Middle frontal gyrus (tissue), 1 donor: ENCODE measurements at regions not wholly inside any gene's neighbourhood (a gene's known extent, or its start where the extent isn't known, plus 50 kb on each side); places are given as distances from the start of the nearest gene placed in this dataset.
"Not testable (repeated sequence)": the region's sequence is repeated elsewhere in the genome, so short reads cannot be mapped to it uniquely, and the experiment has no call there.

ENCODE experiments used
- DNase-seq: peaks from one replicate; pipeline ENCODE4 v3.0.0-alpha.2; 2015; ENCODE audit warnings: low spot score; ENCODE audit errors: extremely low spot score

- DNase-seq, result no peak
Measured at GRCh38 chr18:71107244-71107643, 818.4 kb downstream of the SOCS6 start.

- DNase-seq, result no peak
Measured at GRCh38 chr18:71106701-71107100, 817.9 kb downstream of the SOCS6 start.

GRCh38 chr18:71105994-71106546, 817.2 kb downstream of the SOCS6 start:
- no peak for DNase-seq

GRCh38 chr18:71105078-71105819, 816.4 kb downstream of the SOCS6 start:
- DNase-seq, result no peak

GRCh38 chr18:71079606-71080005, 790.8 kb downstream of the SOCS6 start:
- DNase-seq, result no peak

DNA sequence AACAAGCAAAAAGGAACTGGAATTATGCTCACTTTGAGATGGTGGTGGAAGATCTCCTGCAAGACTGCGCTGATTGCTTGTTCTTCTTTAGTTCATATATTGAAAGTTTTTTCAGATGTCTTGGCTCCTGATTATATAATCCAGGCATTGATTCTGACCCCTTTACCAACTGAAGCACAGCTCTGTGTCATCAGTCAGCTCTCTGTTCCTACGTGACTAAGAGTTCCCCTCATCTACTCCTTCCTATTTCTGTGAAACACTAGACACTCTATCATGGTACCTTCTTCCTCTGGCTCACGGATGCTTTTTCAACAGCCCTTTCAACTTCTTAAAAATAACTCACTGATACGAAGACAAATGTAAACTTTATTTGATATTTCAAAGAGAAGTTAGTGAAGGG, 788.6 kb downstream of the SOCS6 start:
- DNase-seq, result no peak

DNA sequence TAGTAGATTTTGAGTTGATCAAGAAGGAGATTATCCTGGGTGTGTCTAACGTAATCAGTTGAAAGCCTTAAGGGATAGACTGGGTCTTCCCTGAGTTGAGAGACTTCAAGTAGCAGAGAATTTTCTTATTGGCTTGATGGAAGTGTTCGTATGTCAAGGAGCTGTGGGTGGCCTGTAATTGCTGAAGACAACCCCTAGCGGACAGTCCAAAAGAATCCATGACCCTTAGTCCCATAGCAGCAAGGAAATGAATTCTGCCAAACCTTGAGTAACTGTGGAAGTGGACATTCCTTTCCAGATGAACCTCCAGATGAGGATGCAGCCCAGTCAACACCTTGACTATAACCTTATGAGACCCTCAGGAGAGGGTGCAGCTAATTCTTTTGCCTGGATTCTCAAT, 786.3 kb downstream of the SOCS6 start:
- no peak for DNase-seq

- no peak for DNase-seq
Measured at GRCh38 chr18:71068338-71068737, 779.5 kb downstream of the SOCS6 start.

DNA sequence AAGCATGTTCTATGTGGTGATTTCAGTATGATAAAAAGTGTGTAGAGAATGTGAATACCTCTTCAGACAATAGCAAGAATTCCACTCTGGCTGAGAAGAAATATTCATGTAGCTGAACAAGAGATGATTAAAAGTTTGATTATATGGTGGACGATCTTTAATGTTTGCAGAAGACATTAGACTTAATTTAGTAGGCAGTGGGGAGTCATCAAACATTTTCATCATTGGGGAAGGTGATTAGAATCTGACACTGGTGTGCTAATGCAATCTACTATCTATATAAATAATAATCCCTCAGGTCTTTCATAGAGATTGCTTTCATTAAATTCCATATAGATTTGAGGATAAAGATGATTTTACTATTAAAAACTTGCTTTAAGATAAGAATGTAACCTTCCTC, 761.0 kb downstream of the SOCS6 start:
- DNase-seq, result no peak

GRCh38 chr18:71047882-71048281, 759.0 kb downstream of the SOCS6 start:
- no peak for DNase-seq

- DNase-seq, result no peak
Measured at GRCh38 chr18:71045331-71046065, 756.7 kb downstream of the SOCS6 start.

GRCh38 chr18:71040161-71040560, 751.3 kb downstream of the SOCS6 start:
- DNase-seq, result no peak

DNA sequence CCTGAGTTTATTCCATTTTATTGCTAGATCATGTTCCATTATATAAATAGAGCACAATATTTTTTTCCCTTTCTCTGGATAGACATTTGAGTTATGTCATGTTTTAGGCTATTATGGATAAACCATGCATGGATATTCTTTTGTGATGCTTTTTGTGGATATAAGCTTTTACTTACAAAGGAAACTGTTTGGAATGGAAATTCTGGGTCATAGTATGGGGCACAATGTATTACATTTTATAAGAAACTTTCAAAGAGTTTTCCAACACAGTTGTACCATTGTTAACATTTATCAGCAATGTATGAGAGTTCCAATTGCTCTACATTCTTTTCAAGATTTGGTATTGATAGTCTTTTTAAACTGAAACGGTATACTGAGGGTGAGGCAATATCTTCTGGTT, 749.4 kb downstream of the SOCS6 start:
- DNase-seq, result no peak

- no peak for DNase-seq
Measured at GRCh38 chr18:71036783-71037182, 747.9 kb downstream of the SOCS6 start.

DNA sequence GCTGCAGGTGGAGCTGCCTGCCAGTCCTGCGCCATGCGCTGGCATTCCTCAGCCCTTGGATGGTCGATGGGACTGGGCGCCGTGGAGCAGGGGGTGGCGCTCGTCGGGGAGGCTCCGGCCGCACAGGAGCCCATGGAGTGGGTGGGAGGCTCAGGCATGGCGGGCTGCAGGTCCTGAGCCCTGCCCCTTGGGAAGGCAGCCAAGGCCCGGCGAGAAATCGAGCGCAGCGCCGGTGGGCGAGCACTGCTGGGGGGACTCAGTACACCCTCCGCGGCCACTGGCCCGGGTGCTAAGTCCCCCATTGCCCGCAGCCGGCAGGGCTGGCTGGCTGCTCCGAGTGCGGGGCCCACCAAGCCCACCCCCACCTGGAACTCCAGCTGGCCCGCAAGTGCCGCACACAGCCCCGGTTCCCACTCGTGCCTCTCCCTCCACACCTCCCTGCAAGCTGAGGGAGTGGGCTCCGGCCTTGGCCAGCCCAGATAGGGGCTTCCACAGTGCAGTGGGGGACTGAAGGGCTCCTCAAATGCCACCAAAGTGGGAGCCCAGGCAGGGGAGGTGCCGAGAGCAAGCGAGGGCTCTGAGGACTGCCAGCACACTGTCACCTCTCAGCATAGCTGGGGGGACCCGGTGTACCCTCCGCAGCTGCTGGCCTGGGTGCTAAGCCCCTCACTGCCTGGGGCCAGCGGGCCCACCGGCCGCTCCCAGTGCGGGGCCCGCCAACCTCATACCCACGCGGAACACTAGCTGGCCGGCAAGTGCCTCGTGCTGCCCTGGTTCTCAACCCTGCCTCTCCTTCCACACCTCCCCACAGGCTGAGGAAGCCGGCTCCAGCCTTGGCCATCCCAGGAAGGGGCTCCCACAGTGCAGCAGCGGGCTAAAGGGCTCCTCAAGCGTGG, 742.7 kb downstream of the SOCS6 start:
- DNase-seq, result not testable (repeated sequence)

DNA sequence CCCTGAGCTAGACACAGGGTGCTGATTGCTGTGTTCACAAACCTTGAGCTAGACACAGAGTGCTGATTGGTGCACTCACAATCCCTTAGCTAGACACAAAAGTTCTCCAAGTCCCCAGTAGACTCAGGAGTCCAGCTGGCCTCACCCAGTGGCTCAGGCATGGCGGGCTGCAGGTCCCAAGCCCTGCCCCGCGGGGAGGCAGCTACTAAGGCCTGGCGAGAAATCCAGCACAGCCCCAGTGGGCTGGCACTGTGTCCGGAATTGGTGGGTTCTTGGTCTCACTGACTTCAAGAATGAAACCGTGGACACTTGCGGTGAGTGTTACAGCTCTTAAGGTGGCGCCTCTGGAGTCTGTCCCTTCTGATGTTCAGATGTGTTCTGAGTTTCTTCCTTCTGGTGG, 741.2 kb downstream of the SOCS6 start:
- DNase-seq, result not testable (repeated sequence)

DNA sequence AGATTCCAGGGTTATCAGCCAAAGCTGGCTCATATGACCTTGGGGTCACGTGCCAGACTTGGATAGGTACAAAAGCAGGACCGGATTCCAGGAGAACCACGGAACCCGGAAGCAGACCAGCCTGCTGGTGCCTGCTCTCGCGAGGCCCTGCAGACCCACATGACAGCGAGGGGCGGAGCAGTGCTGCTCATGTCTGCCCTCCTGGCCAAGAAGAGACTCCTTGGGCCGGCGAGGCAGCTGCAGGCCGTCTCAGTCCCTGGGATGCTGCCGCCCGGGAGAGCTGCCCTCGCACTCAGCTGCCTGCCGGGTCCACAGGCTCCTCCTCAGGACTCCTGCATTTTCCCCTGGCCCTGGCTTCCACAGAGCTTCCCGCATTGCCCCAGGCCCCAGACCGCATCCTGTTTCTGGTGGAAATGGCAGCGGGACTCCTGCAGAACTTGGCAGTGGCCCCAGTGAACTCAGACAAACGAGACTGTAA, 739.5 kb downstream of the SOCS6 start:
- no peak for DNase-seq

DNA sequence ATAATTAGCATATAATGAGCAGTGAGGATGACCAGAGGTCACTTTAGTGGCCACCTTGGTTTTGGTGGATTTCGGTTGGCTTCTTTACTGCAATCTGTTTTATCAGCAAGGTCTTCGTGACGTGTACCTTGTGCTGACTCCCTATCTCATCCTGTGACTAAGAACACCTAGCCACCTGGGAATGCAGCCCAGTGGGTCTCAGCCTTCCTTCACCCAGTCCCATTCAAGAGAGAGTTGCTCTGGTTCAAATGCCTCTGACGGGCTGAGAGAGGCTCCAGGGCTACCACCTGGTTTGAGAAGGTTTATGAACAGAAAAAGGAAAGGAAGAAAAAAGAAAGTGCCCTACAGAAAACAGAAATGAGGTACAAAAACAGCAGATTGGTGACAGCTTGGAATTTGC, 738.7 kb downstream of the SOCS6 start:
- DNase-seq, result no peak

DNA sequence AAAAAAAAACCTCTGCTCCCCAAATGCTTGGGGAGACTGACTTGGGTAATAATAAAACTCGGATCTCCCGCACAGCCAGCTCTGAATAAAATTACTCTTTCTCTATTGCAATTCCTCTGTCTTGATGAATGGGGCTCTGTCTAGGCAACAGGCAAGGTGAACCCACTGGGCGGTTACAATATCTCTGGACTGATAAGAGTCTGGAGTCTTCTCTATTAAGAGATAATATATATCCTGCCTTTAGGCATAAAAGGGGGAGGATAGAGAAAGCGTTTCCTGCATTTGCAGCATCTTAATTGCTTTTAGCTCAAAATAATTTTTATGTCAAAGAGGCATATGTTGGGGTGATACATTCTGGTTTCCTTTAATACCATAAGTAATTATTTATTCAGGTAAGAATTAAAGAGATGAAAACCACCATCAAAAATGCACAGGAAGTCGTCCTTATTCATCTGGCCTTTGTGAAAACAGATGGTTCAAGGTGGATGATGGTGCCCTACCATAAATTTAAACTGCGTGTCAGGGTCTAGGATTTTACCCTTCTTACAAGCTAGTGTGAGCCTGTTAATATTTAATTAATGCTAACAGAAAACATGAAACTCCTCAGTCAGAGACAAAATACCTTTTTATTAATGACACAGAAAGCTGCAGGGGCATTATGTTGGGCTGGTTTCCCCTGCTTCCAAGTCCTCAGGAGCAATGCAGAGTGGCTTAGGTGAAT, 736.8 kb downstream of the SOCS6 start:
- DNase-seq, result no peak

DNA sequence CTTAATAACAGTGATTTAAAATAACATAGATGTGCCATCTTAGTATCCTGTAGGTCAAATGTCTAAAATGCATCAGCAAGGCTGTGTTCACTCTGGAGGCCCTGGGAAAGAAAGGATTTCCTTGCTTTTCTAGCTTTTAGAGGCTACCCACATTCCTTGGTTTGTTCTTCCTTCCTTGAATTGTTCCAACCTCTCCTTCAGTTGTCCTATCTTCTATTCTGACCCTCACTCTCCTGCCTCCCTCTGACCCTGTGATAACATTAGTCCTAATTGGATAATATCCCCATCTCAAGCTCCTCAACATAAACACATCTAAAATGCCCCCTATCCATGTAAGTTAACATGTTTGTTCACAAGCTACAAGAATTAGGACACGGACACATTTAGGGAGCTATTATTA, 733.5 kb downstream of the SOCS6 start:
- no peak for DNase-seq

- DNase-seq, result no peak
Measured at GRCh38 chr18:71021030-71021362, 732.2 kb downstream of the SOCS6 start.
